CD14-positive monocyte (primary cell): ENCODE measurements at regions not wholly inside any gene's neighbourhood (a gene's known extent, or its start where the extent isn't known, plus 50 kb on each side); places are given as distances from the start of the nearest gene placed in this dataset.

Experiments used
- DNase-seq, 3 donors: peaks; one replicate each; pipeline ENCODE4 v3.0.0-alpha.2; 2011 to 2022
- H2AFZ ChIP-seq: 2 replicates; pipeline ENCODE4 v1.6.0; 2012; ENCODE audit warnings: mild to moderate bottlenecking, low read depth, low read length, inconsistent platforms; ENCODE audit not compliant: insufficient read depth, poor library complexity, severe bottlenecking
- H3K27ac ChIP-seq, 2 donors: 1 replicate in 1 of 2; 2 replicates in 1 of 2; pipeline ENCODE4 v1.5.1; 2012 to 2013; ENCODE audit warnings: low read length in 2 of 2, control low read depth in 1 of 2, inconsistent platforms in 1 of 2, low read depth in 1 of 2, mild to moderate bottlenecking in 1 of 2
- H3K27me3 ChIP-seq, 2 donors: one replicate each; pipeline versions ENCODE4 v1.6.0 to v1.6.1; 2011 to 2013; ENCODE audit warnings: low read length in 2 of 2; ENCODE audit not compliant: control insufficient read depth in 2 of 2, insufficient read depth in 2 of 2
- H3K36me3 ChIP-seq, 2 donors: replicated peaks in 1 of 2; 1 replicate in 1 of 2; 2 replicates in 1 of 2; pipeline versions ENCODE4 v1.5.1 to v1.6.1; 2012 to 2013; ENCODE audit warnings: low read length in 2 of 2, control low read depth in 1 of 2, inconsistent platforms in 1 of 2, mild to moderate bottlenecking in 1 of 2; ENCODE audit not compliant: insufficient read depth in 2 of 2, control insufficient read depth in 1 of 2
- H3K4me1 ChIP-seq, 2 donors: 1 replicate in 1 of 2; 2 replicates in 1 of 2; pipeline versions ENCODE4 v1.5.1 to v1.6.1; 2012 to 2013; ENCODE audit warnings: low read length in 2 of 2, control low read depth in 1 of 2, inconsistent platforms in 1 of 2, mild to moderate bottlenecking in 1 of 2, moderate library complexity in 1 of 2; ENCODE audit not compliant: insufficient read depth in 2 of 2, control insufficient read depth in 1 of 2
- H3K4me2 ChIP-seq: replicated peaks from 2 replicates; pipeline ENCODE3; 2012; ENCODE audit warnings: low read length, moderate library complexity, mild to moderate bottlenecking; ENCODE audit not compliant: poor library complexity, severe bottlenecking; ENCODE audit errors: extremely low read depth
- H3K4me3 ChIP-seq, 3 experiments: fragments of 200-600 bp in 1 of 3; sonication (generic) in 1 of 3; replicated peaks in 1 of 3; 1 replicate in 2 of 3; 2 replicates in 1 of 3; pipeline ENCODE4 v1.5.1; 2011 to 2013; ENCODE audit warnings: low read length in 3 of 3, mild to moderate bottlenecking in 3 of 3, control low read depth in 2 of 3, low read depth in 2 of 3, inconsistent platforms in 1 of 3, moderate library complexity in 1 of 3
- H3K79me2 ChIP-seq: 2 replicates; pipeline ENCODE4 v1.6.0; 2012; ENCODE audit warnings: mild to moderate bottlenecking, control low read depth, inconsistent platforms, low read length, moderate library complexity; ENCODE audit not compliant: insufficient read depth
- H3K9ac ChIP-seq: 2 replicates; pipeline ENCODE4 v1.6.0; 2017; ENCODE audit warnings: low read length, mild to moderate bottlenecking; ENCODE audit not compliant: insufficient read depth, poor library complexity, severe bottlenecking
- H3K9me3 ChIP-seq, 2 donors: replicated peaks in 1 of 2; 1 replicate in 1 of 2; 2 replicates in 1 of 2; pipeline versions ENCODE4 v1.5.1 to v1.6.1; 2012 to 2013; ENCODE audit warnings: low read length in 2 of 2, control low read depth in 1 of 2; ENCODE audit not compliant: control insufficient read depth in 1 of 2, insufficient read depth in 1 of 2
- H4K20me1 ChIP-seq: 2 replicates; pipeline ENCODE4 v1.6.0; 2012; ENCODE audit warnings: mild to moderate bottlenecking, low read length, control low read depth, moderate library complexity; ENCODE audit not compliant: insufficient read depth
- H3K27ac Mint-ChIP-seq, 7 donors: one replicate each; pipeline ENCODE4 v1.8.0; 2020; ENCODE audit warnings: mild to moderate bottlenecking in 7 of 7, mixed read lengths in 7 of 7, moderate library complexity in 6 of 7, inconsistent platforms in 2 of 7
- H3K27me3 Mint-ChIP-seq, 3 donors: one replicate each; pipeline ENCODE4 v1.8.0; 2021 to 2022; ENCODE audit warnings: low read depth in 3 of 3, mild to moderate bottlenecking in 3 of 3, mixed read lengths in 3 of 3, moderate library complexity in 3 of 3, inconsistent platforms in 1 of 3
- H3K36me3 Mint-ChIP-seq, 2 donors: one replicate each; pipeline ENCODE4 v1.8.0; 2020; ENCODE audit warnings: mixed read lengths in 2 of 2, inconsistent platforms in 1 of 2, mild to moderate bottlenecking in 1 of 2
- H3K4me1 Mint-ChIP-seq: one replicate; pipeline ENCODE4 v1.8.0; 2020; ENCODE audit warnings: mild to moderate bottlenecking, mixed read lengths
- H3K4me3 Mint-ChIP-seq, 2 donors: one replicate each; pipeline ENCODE4 v1.8.0; 2020; ENCODE audit warnings: mild to moderate bottlenecking in 2 of 2, mixed read lengths in 2 of 2, moderate library complexity in 1 of 2
- H3K9me3 Mint-ChIP-seq, 7 donors: one replicate each; pipeline ENCODE4 v1.8.0; 2020 to 2022; ENCODE audit warnings: mixed read lengths in 7 of 7, mild to moderate bottlenecking in 6 of 7, moderate library complexity in 6 of 7, inconsistent platforms in 2 of 7
- CTCF ChIP-seq: fragments of 200-600 bp; IDR thresholded peaks from one replicate; pipeline ENCODE4 v1.8.0; 2022; ENCODE audit warnings: antibody characterized with exemption, mild to moderate bottlenecking
- WGBS: methylation state at CpG from one replicate; pipeline ENCODE4 v1.1.5; 2013; ENCODE audit warnings: missing lambda C conversion rate; ENCODE audit not compliant: insufficient coverage; 5-methylcytosine and 5-hydroxymethylcytosine counted together
- intact Hi-C, 2 donors: fragments of 100-400 bp; cut with micrococcal nuclease; formaldehyde crosslinking; loops; one replicate each; pipeline versions ENCODE4 v1.15.0 to v1.15.1; 2023

- WGBS, result 82% methylated on average over 3 of the region's 5 CpGs
- Histone ChIP-seq H3K36me3 (no peaks in the 10 kb centered on the region), H3K9ac (no peak overlapping the region), H3K9me3 (no peaks in the 10 kb centered on the region), H3K79me2 (no peaks in the 10 kb centered on the region), H3K27ac (no peak overlapping the region), H3K4me1 (peaks cover 0 to 6% of the 10 kb centered on the region in 2 donors), H3K4me3 (no peak overlapping the region), H2AFZ (no peak overlapping the region), H3K27me3 (no peaks in the 10 kb centered on the region), H3K4me2 (no peak overlapping the region), H4K20me1 (no peaks in the 10 kb centered on the region)
- intact Hi-C loops, result loop anchor here in 1 of 2 donors (5.0 kb wide), 1 partner anchor 32 kb away; no protein-coding TSS in a partner anchor
- no peak overlapping the region for H3K4me3 Mint-ChIP-seq
- H3K9me3 Mint-ChIP-seq, result peaks cover 0 to 6% (median 0%) of the 10 kb centered on the region in 7 donors
- H3K36me3 Mint-ChIP-seq, result peaks cover 0 to 2% of the 10 kb centered on the region in 2 donors
- H3K4me1 Mint-ChIP-seq, result peaks cover 19% of the 10 kb centered on the region
- no peak for TF ChIP-seq CTCF
- DNase-seq, result no peak
- peak overlapping the region in 2 of 7 donors; percentile 27 to 50 for H3K27ac Mint-ChIP-seq
- peaks cover 0 to 1% (median 0%) of the 10 kb centered on the region in 3 donors for H3K27me3 Mint-ChIP-seq
Observed at GRCh38 chr6:111984516-111985201, 69.2 kb upstream of the CCN6 start.

- H3K4me1 ChIP-seq, result peaks cover 0 to 6% of the 10 kb centered on the region in 2 donors
- H3K79me2 ChIP-seq, result no peaks in the 10 kb centered on the region
- H3K36me3 Mint-ChIP-seq, result peaks cover 0 to 2% of the 10 kb centered on the region in 2 donors
- H3K27me3 Mint-ChIP-seq, result peaks cover 0 to 1% (median 0%) of the 10 kb centered on the region in 3 donors
- H3K4me3 Mint-ChIP-seq, result no peak overlapping the region
- TF ChIP-seq CTCF, result no peak
- no peak overlapping the region for H2AFZ ChIP-seq
- no peaks in the 10 kb centered on the region for H3K36me3 ChIP-seq
- no peak overlapping the region for H3K4me2 ChIP-seq
- H3K4me1 Mint-ChIP-seq, result peaks cover 17% of the 10 kb centered on the region
- no CpG with 5 or more reads among the region's 4 CpGs for WGBS
- H3K4me3 ChIP-seq, result no peak overlapping the region
- peaks cover 0 to 5% (median 0%) of the 10 kb centered on the region in 7 donors for H3K9me3 Mint-ChIP-seq
- H3K27ac ChIP-seq, result no peak overlapping the region
- H4K20me1 ChIP-seq, result no peaks in the 10 kb centered on the region
- H3K9ac ChIP-seq, result no peak overlapping the region
- intact Hi-C loops, result loop anchor here in 1 of 2 donors (5.0 kb wide), 1 partner anchor 33 kb away; no protein-coding TSS in a partner anchor
- no peak overlapping the region for H3K27ac Mint-ChIP-seq
- peak; percentile 39 to 78 (median 47) for DNase-seq
- no peaks in the 10 kb centered on the region for H3K27me3 ChIP-seq
- no peaks in the 10 kb centered on the region for H3K9me3 ChIP-seq
Observed at GRCh38 chr6:111985202-111985731, 68.6 kb upstream of the CCN6 start.
